B cell (primary cell): ENCODE measurements at regions not wholly inside any gene's neighbourhood (a gene's known extent, or its start where the extent isn't known, plus 50 kb on each side); places are given as distances from the start of the nearest gene placed in this dataset.

Experiments
- EZH2 ChIP-seq: IDR thresholded peaks from 2 replicates; pipeline ENCODE4 v1.6.1; 2012; ENCODE audit warnings: borderline replicate concordance, low read depth, mild to moderate bottlenecking, moderate library complexity, low read length; ENCODE audit not compliant: insufficient read depth, poor library complexity, severe bottlenecking
- TF ChIP-seq, protein P1 (sequence below): fragments of 200-600 bp; IDR thresholded peaks from one replicate; pipeline ENCODE4 v1.8.0; 2022; ENCODE audit warnings: antibody characterized with exemption, mild to moderate bottlenecking

DNA sequence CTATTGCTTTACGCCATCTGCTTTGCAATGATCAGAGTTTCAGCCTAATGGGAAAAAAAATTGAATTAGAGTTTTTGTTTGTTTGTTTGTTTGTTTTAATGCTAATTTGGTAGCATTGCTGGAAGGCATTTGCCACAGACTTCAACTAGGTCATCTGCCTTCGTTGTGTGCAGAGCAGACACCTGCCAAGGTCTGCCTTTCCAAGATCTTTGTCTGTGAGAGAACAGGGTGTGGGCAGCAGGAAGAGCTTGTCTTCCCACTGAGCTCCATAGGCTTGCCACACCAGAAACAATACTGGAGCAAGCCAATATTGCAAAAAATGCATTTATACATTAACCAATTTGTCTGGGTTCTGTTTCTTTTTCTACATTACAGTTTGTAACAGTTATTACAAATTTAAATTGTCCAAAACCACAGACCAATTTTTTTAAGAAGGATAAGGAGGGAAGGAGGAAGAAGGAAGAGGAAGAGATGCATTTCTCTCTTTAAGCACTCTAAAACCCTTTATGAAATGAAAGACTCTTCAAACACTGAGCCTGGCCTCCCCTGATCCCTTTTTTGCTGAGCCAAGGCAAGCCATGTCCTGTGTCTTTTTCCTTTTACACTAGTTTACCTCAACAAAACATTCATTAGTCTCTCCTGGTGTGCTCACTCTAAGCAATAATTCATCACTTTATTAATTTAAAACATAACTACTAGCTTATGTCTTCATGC, 210.5 kb downstream of the SNX18 start:
- TF ChIP-seq, protein P1, sequence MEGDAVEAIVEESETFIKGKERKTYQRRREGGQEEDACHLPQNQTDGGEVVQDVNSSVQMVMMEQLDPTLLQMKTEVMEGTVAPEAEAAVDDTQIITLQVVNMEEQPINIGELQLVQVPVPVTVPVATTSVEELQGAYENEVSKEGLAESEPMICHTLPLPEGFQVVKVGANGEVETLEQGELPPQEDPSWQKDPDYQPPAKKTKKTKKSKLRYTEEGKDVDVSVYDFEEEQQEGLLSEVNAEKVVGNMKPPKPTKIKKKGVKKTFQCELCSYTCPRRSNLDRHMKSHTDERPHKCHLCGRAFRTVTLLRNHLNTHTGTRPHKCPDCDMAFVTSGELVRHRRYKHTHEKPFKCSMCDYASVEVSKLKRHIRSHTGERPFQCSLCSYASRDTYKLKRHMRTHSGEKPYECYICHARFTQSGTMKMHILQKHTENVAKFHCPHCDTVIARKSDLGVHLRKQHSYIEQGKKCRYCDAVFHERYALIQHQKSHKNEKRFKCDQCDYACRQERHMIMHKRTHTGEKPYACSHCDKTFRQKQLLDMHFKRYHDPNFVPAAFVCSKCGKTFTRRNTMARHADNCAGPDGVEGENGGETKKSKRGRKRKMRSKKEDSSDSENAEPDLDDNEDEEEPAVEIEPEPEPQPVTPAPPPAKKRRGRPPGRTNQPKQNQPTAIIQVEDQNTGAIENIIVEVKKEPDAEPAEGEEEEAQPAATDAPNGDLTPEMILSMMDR = no peak
- TF ChIP-seq EZH2 = no peak
